MV-4-11 (cell line): ENCODE measurements at regions not wholly inside any gene's neighbourhood (a gene's known extent, or its start where the extent isn't known, plus 50 kb on each side); places are given as distances from the start of the nearest gene placed in this dataset.
"Not testable (repeated sequence)": the region's sequence is repeated elsewhere in the genome, so short reads cannot be mapped to it uniquely, and the experiment has no call there.

Source experiments
- DNase-seq: peaks from one replicate; lab custom pipeline; 2025; lab: John Stamatoyannopoulos, UW

GRCh38 chr20:47406849-47407682 is 50.6 kb upstream of the ZMYND8 start:
- DNase-seq = no peak

GRCh38 chr20:47411161-47411560 is 54.7 kb upstream of the ZMYND8 start:
- no peak for DNase-seq

GRCh38 chr20:47412083-47412482 is 55.6 kb upstream of the ZMYND8 start:
- no peak for DNase-seq

- DNase-seq = no peak
Measured at GRCh38 chr20:47413189-47413588, 56.7 kb upstream of the ZMYND8 start.

GRCh38 chr20:47417245-47418068 is 61.0 kb upstream of the ZMYND8 start:
- peak; percentile 31 for DNase-seq

- DNase-seq = no peak
Measured at GRCh38 chr20:47418069-47418757, 61.7 kb upstream of the ZMYND8 start.

- no peak for DNase-seq
Measured at GRCh38 chr20:47419953-47420514, 63.5 kb upstream of the ZMYND8 start.

- DNase-seq = peak; percentile 53
Measured at GRCh38 chr20:47421076-47421475, 64.6 kb upstream of the ZMYND8 start.

GRCh38 chr20:47423586-47423985 is 67.1 kb upstream of the ZMYND8 start:
- no peak for DNase-seq

- DNase-seq = no peak
Measured at GRCh38 chr20:47427067-47427466, 70.6 kb upstream of the ZMYND8 start.

GRCh38 chr20:47427746-47428145 is 71.2 kb upstream of the ZMYND8 start:
- DNase-seq = peak; percentile 75

GRCh38 chr20:47428164-47428563 is 71.7 kb upstream of the ZMYND8 start:
- no peak for DNase-seq

GRCh38 chr20:47428851-47429336 is 72.4 kb upstream of the ZMYND8 start:
- peak; percentile 50 for DNase-seq

- peak; percentile 22 for DNase-seq
Measured at GRCh38 chr20:47429409-47429808, 72.3 kb upstream of the NCOA3 start.

- no peak for DNase-seq
Measured at GRCh38 chr20:47430862-47431588, 70.7 kb upstream of the NCOA3 start.

- peak; percentile 73 for DNase-seq
Measured at GRCh38 chr20:47432834-47433210, 68.9 kb upstream of the NCOA3 start.

- not testable (repeated sequence) for DNase-seq
Measured at GRCh38 chr20:47434128-47434779, 67.4 kb upstream of the NCOA3 start.

- DNase-seq = peak; percentile 56
Measured at GRCh38 chr20:47438464-47439381, 63.0 kb upstream of the NCOA3 start.

- DNase-seq = no peak
Measured at GRCh38 chr20:47440857-47441773, 60.6 kb upstream of the NCOA3 start.
